ENCODE measurements at regions not wholly inside any gene's neighbourhood (a gene's known extent, or its start where the extent isn't known, plus 50 kb on each side); places are given as distances from the start of the nearest gene placed in this dataset.

- no peak for DNase-seq
- TF ChIP-seq CTCF (IDR thresholded peaks at IDR 0.05) (no peak), POLR2A (IDR thresholded peaks at IDR 0.05) (no peak)
Measured at GRCh38 chr10:131016556-131016955, 295.0 kb downstream of the TCERG1L start.

GRCh38 chr10:131017566-131018285, 293.8 kb downstream of the TCERG1L start:
- no peak for TF ChIP-seq CTCF (IDR thresholded peaks at IDR 0.05)
- no peak for TF ChIP-seq POLR2A (IDR thresholded peaks at IDR 0.05)
- DNase-seq = peak in 2 of 3 donors; percentile 13 to 29
- no peaks in the 10 kb centered on the region for H3K27me3 ChIP-seq
- H3K27ac ChIP-seq = no peak overlapping the region
- H3K4me1 ChIP-seq = no peaks in the 10 kb centered on the region
- no peak overlapping the region for H3K4me3 ChIP-seq
- no peaks in the 10 kb centered on the region for H3K36me3 ChIP-seq
- H3K9me3 ChIP-seq = no peaks in the 10 kb centered on the region

More at GRCh38 chr10:131016556-131016955, 295.0 kb downstream of the TCERG1L start:
- Histone ChIP-seq H3K4me3 (no peak overlapping the region), H3K36me3 (no peaks in the 10 kb centered on the region), H3K27me3 (no peaks in the 10 kb centered on the region), H3K27ac (no peak overlapping the region), H3K4me1 (no peaks in the 10 kb centered on the region), H3K9me3 (no peaks in the 10 kb centered on the region)

- Histone ChIP-seq H3K4me3 (no peak overlapping the region), H3K27ac (no peak overlapping the region), H3K4me1 (no peaks in the 10 kb centered on the region), H3K27me3 (no peaks in the 10 kb centered on the region), H3K9me3 (no peaks in the 10 kb centered on the region), H3K36me3 (no peaks in the 10 kb centered on the region)
- DNase-seq = peak in 2 of 3 donors; percentile 10 to 16
- TF ChIP-seq CTCF (IDR thresholded peaks at IDR 0.05) (no peak), POLR2A (IDR thresholded peaks at IDR 0.05) (no peak)
Measured at GRCh38 chr10:131018886-131019500, 292.5 kb downstream of the TCERG1L start.

- Histone ChIP-seq H3K27ac (no peak overlapping the region), H3K27me3 (no peaks in the 10 kb centered on the region), H3K9me3 (no peaks in the 10 kb centered on the region), H3K4me1 (no peaks in the 10 kb centered on the region), H3K4me3 (no peak overlapping the region), H3K36me3 (no peaks in the 10 kb centered on the region)
- TF ChIP-seq CTCF (IDR thresholded peaks at IDR 0.05) (no peak), POLR2A (IDR thresholded peaks at IDR 0.05) (no peak)
- peak in 2 of 3 donors; percentile 18 to 31 for DNase-seq
Measured at GRCh38 chr10:131019696-131020095, 291.8 kb downstream of the TCERG1L start.

- no peak overlapping the region for H3K27ac ChIP-seq
- TF ChIP-seq POLR2A (IDR thresholded peaks at IDR 0.05) (no peak), CTCF (IDR thresholded peaks at IDR 0.05) (no peak)
- H3K27me3 ChIP-seq = no peaks in the 10 kb centered on the region
- H3K4me1 ChIP-seq = no peaks in the 10 kb centered on the region
- H3K9me3 ChIP-seq = no peaks in the 10 kb centered on the region
- DNase-seq = peak in 1 of 3 donors; percentile 13
- H3K4me3 ChIP-seq = no peak overlapping the region
- H3K36me3 ChIP-seq = no peaks in the 10 kb centered on the region
Measured at GRCh38 chr10:131020775-131021174, 290.7 kb downstream of the TCERG1L start.

Data from Peyer's patch (tissue), 4 donors.